HepG2 (cell line): ENCODE measurements at regions not wholly inside any gene's neighbourhood (a gene's known extent, or its start where the extent isn't known, plus 50 kb on each side); places are given as distances from the start of the nearest gene placed in this dataset.

Experiments used
- FOXJ3 ChIP-seq: sonication (generic); formaldehyde crosslinking; IDR thresholded peaks from 2 replicates; pipeline ENCODE4 v1.4.0; 2020; ENCODE audit warnings: missing genetic modification reagents, mild to moderate bottlenecking, borderline replicate concordance
- HNRNPH1 ChIP-seq: fragments of 200-400 bp; formaldehyde crosslinking; optimal IDR thresholded peaks from 2 replicates; pipeline ENCODE3; 2017; ENCODE audit warnings: mild to moderate bottlenecking, low read depth, low read length
- ZNF274 ChIP-seq: sonication (generic); formaldehyde crosslinking; IDR thresholded peaks from 2 replicates; pipeline ENCODE4 v1.5.1; 2020; ENCODE audit warnings: mild to moderate bottlenecking, missing genetic modification reagents
- ZNF501 ChIP-seq: sonication (generic); formaldehyde crosslinking; IDR thresholded peaks from 2 replicates; pipeline ENCODE4 v1.5.1; 2020; ENCODE audit warnings: mild to moderate bottlenecking, moderate library complexity, missing genetic modification reagents
- ZNF562 ChIP-seq: sonication (generic); formaldehyde crosslinking; IDR thresholded peaks from 2 replicates; pipeline ENCODE4 v1.8.0; 2022; ENCODE audit warnings: missing genetic modification reagents, borderline replicate concordance

DNA sequence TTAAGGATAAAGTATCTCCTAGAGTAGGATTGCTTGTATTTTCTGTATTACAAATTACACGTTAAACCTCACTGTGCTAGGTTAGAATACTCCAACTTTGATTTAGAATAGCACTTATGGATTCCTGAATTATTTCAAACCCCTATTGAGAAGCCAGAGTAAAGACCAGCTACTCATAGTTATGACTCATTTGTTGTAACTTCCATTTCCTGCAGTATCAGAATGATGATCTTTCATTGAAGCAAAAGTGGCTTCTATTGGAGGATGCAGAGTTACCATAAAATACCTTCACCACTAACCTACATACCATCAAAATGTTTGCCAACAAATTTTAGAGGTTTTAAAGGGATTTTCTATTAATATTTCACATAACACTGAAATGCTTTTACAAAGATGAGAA is 1322.7 kb upstream of the ALCAM start:
- TF ChIP-seq ZNF562 (CRISPR knock-in tag) (no peak), FOXJ3 (no peak), HNRNPH1 (no peak), ZNF274 (no peak), ZNF501 (CRISPR knock-in tag) (no peak)
